B cell (primary cell): ENCODE measurements at regions not wholly inside any gene's neighbourhood (a gene's known extent, or its start where the extent isn't known, plus 50 kb on each side); places are given as distances from the start of the nearest gene placed in this dataset.

Experiments
- ATAC-seq: fragments of 200-7000 bp; cut with Tn5 transposase; one replicate; pipeline ENCODE4 v1.10.0; 2021; ENCODE audit warnings: low read depth, mild to moderate bottlenecking, moderate number of reproducible peaks, moderate library complexity
- CTCF ChIA-PET: fragments of 350-600 bp; sonication (Branson Sonifier 250); formaldehyde crosslinking; loops from one replicate; lab custom pipeline; 2021; ENCODE audit warnings: antibody characterized with exemption, inconsistent platforms; lab: Charles Lee
- POLR2A ChIA-PET: fragments of 350-600 bp; sonication (Branson Sonifier 250); formaldehyde crosslinking; loops from one replicate; lab custom pipeline; 2021; ENCODE audit warnings: antibody characterized with exemption; lab: Charles Lee
- DNase-seq: peaks from one replicate; pipeline ENCODE4 v3.0.0; 2013
- H2AFZ ChIP-seq: 2 replicates; pipeline ENCODE4 v1.6.1; 2012; ENCODE audit warnings: mild to moderate bottlenecking, low read depth, low read length; ENCODE audit not compliant: insufficient read depth, poor library complexity, severe bottlenecking
- H3K27ac ChIP-seq, 2 donors: 1 replicate in 1 of 2; 2 replicates in 1 of 2; pipeline ENCODE4 v1.5.1; 2012 to 2013; ENCODE audit warnings: low read length in 2 of 2, mild to moderate bottlenecking in 2 of 2, moderate library complexity in 1 of 2
- H3K27me3 ChIP-seq, 4 experiments: fragments of 200-600 bp in 1 of 4; sonication (generic) in 1 of 4; replicated peaks in 1 of 4; 1 replicate in 2 of 4; 2 replicates in 2 of 4; pipeline versions ENCODE4 v1.6.1 to v1.7.0; 2013 to 2016; ENCODE audit warnings: low read length in 3 of 4, mild to moderate bottlenecking in 2 of 4, mixed read lengths in 1 of 4, moderate library complexity in 1 of 4; ENCODE audit not compliant: insufficient read depth in 4 of 4, control insufficient read depth in 3 of 4; ENCODE audit errors: control extremely low read depth in 1 of 4
- H3K36me3 ChIP-seq, 2 experiments: replicated peaks in 1 of 2; 1 replicate in 1 of 2; 2 replicates in 1 of 2; pipeline versions ENCODE4 v1.6.1 to v1.7.1; 2013; ENCODE audit warnings: low read length in 1 of 2; ENCODE audit not compliant: insufficient read depth in 2 of 2, control insufficient read depth in 1 of 2; ENCODE audit errors: control extremely low read depth in 1 of 2, extremely low read depth in 1 of 2
- H3K4me1 ChIP-seq, 2 donors: fragments of 200-600 bp in 1 of 2; sonication (generic) in 1 of 2; 1 replicate in 1 of 2; 2 replicates in 1 of 2; pipeline versions ENCODE4 v1.5.1 to v1.6.1; 2013 to 2017; ENCODE audit warnings: low read length in 2 of 2; ENCODE audit not compliant: control insufficient read depth in 2 of 2, insufficient read depth in 2 of 2
- H3K4me2 ChIP-seq: replicated peaks from 2 replicates; pipeline ENCODE3; 2012; ENCODE audit warnings: mild to moderate bottlenecking, low read depth, low read length; ENCODE audit not compliant: poor library complexity, severe bottlenecking
- H3K4me3 ChIP-seq, 5 experiments: fragments of 200-600 bp in 1 of 5; sonication (generic) in 1 of 5; 1 replicate in 3 of 5; 2 replicates in 2 of 5; pipeline versions ENCODE4 v1.5.1 to v1.7.0; 2011 to 2016; ENCODE audit warnings: low read length in 4 of 5, mild to moderate bottlenecking in 4 of 5, low read depth in 2 of 5, control low read depth in 1 of 5, moderate library complexity in 1 of 5; ENCODE audit not compliant: insufficient read depth in 1 of 5; ENCODE audit errors: control extremely low read depth in 1 of 5, extremely low read depth in 1 of 5
- H3K79me2 ChIP-seq: fragments of 200-600 bp; sonication (generic); one replicate; pipeline ENCODE4 v1.6.0; 2016; ENCODE audit warnings: low read length; ENCODE audit not compliant: control insufficient read depth, insufficient read depth
- H3K9ac ChIP-seq: fragments of 200-600 bp; sonication (generic); 2 replicates; pipeline ENCODE4 v1.6.1; 2017; ENCODE audit warnings: mild to moderate bottlenecking, low read length, moderate library complexity
- H3K9me3 ChIP-seq, 3 donors: one replicate each; pipeline versions ENCODE4 v1.6.1 to v1.7.1; 2013; ENCODE audit warnings: low read length in 2 of 3; ENCODE audit not compliant: control insufficient read depth in 2 of 3, insufficient read depth in 1 of 3; ENCODE audit errors: control extremely low read depth in 1 of 3
- H4K20me1 ChIP-seq: 2 replicates; pipeline ENCODE4 v1.6.0; 2012; ENCODE audit warnings: mild to moderate bottlenecking, low read length; ENCODE audit not compliant: insufficient read depth, control insufficient read depth, poor library complexity, severe bottlenecking
- H3K27ac Mint-ChIP-seq: one replicate; pipeline ENCODE4 v1.8.0; 2021; ENCODE audit warnings: mixed read lengths
- H3K27me3 Mint-ChIP-seq: one replicate; pipeline ENCODE4 v1.8.0; 2021; ENCODE audit warnings: mixed read lengths
- H3K4me1 Mint-ChIP-seq: one replicate; pipeline ENCODE4 v1.8.0; 2021; ENCODE audit warnings: mixed read lengths
- H3K4me3 Mint-ChIP-seq: one replicate; pipeline ENCODE4 v1.8.0; 2021; ENCODE audit warnings: mixed read lengths
- H3K9me3 Mint-ChIP-seq: one replicate; pipeline ENCODE4 v1.8.0; 2022; ENCODE audit warnings: mixed read lengths; ENCODE audit not compliant: insufficient read depth
- EZH2 ChIP-seq: IDR thresholded peaks from 2 replicates; pipeline ENCODE4 v1.6.1; 2012; ENCODE audit warnings: borderline replicate concordance, low read depth, mild to moderate bottlenecking, moderate library complexity, low read length; ENCODE audit not compliant: insufficient read depth, poor library complexity, severe bottlenecking
- WGBS: methylation state at CpG from one replicate; pipeline ENCODE4 v1.1.5; 2013; ENCODE audit warnings: missing lambda C conversion rate; ENCODE audit not compliant: insufficient coverage; 5-methylcytosine and 5-hydroxymethylcytosine counted together
- intact Hi-C: fragments of 100-400 bp; cut with micrococcal nuclease; formaldehyde crosslinking; loops from one replicate; pipeline ENCODE4 v1.10.0; 2022
- TF ChIP-seq, protein P1 (sequence below): fragments of 200-600 bp; IDR thresholded peaks from one replicate; pipeline ENCODE4 v1.8.0; 2022; ENCODE audit warnings: antibody characterized with exemption, mild to moderate bottlenecking

DNA sequence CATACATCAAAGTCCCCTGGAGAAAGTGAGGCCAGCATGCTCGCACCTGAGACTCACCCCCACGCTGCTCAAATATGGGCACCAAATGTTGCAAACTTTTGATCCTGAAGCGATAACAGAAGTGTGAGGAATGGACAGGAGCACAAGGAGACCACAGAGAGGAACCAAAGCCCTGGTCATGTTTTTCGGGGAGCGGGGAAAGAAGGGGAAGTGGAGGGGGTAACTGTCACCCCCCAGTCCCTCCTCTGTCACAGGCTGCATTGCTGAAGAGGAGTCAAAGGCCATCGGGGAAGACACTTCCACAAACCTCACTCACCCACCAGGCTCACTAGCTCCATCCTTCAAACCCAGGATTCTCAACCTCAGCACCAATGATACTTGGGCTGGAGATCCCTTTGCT, 182.4 kb downstream of the UACA start:
- Histone ChIP-seq H3K4me1 (peaks cover 0 to 8% of the 10 kb centered on the region in 2 donors), H4K20me1 (no peaks in the 10 kb centered on the region), H3K9me3 (peaks cover 0 to 3% (median 0%) of the 10 kb centered on the region in 3 donors), H3K36me3 (no peaks in the 10 kb centered on the region), H3K27ac (no peak overlapping the region), H3K27me3 (peaks cover 0 to 41% (median 8%) of the 10 kb centered on the region in 4 experiments), H3K9ac (no peak overlapping the region), H3K4me2 (no peak overlapping the region), H2AFZ (no peak overlapping the region), H3K4me3 (no peak overlapping the region), H3K79me2 (no peaks in the 10 kb centered on the region)
- ATAC-seq = no peak
- H3K27me3 Mint-ChIP-seq = peaks cover 32% of the 10 kb centered on the region
- no peaks in the 10 kb centered on the region for H3K9me3 Mint-ChIP-seq
- ChIA-PET CTCF (no interaction called here), POLR2A (no interaction called here)
- intact Hi-C loops = loop anchor here (10.0 kb wide), 1 partner anchor 1106 kb away; no protein-coding TSS in a partner anchor
- 69% methylated on average over 4 of the region's 6 CpGs for WGBS
- DNase-seq = no peak
- no peak overlapping the region for H3K27ac Mint-ChIP-seq
- no peak overlapping the region for H3K4me3 Mint-ChIP-seq
- peaks cover 4% of the 10 kb centered on the region for H3K4me1 Mint-ChIP-seq
- TF ChIP-seq, protein P1, sequence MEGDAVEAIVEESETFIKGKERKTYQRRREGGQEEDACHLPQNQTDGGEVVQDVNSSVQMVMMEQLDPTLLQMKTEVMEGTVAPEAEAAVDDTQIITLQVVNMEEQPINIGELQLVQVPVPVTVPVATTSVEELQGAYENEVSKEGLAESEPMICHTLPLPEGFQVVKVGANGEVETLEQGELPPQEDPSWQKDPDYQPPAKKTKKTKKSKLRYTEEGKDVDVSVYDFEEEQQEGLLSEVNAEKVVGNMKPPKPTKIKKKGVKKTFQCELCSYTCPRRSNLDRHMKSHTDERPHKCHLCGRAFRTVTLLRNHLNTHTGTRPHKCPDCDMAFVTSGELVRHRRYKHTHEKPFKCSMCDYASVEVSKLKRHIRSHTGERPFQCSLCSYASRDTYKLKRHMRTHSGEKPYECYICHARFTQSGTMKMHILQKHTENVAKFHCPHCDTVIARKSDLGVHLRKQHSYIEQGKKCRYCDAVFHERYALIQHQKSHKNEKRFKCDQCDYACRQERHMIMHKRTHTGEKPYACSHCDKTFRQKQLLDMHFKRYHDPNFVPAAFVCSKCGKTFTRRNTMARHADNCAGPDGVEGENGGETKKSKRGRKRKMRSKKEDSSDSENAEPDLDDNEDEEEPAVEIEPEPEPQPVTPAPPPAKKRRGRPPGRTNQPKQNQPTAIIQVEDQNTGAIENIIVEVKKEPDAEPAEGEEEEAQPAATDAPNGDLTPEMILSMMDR = no peak
- no peak for TF ChIP-seq EZH2

- no peak for DNase-seq
- Histone ChIP-seq H3K4me3 (no peak overlapping the region), H4K20me1 (no peaks in the 10 kb centered on the region), H3K27ac (no peak overlapping the region), H2AFZ (no peak overlapping the region), H3K9me3 (peaks cover 0 to 3% (median 0%) of the 10 kb centered on the region in 3 donors), H3K9ac (no peak overlapping the region), H3K79me2 (no peaks in the 10 kb centered on the region), H3K4me1 (peaks cover 0 to 3% of the 10 kb centered on the region in 2 donors), H3K27me3 (peaks cover 0 to 36% (median 6%) of the 10 kb centered on the region in 4 experiments), H3K4me2 (no peak overlapping the region), H3K36me3 (no peaks in the 10 kb centered on the region)
- ATAC-seq = no peak
- no peak for TF ChIP-seq EZH2
- TF ChIP-seq, protein P1 = no peak
- POLR2A ChIA-PET = no interaction called here
- WGBS = 86% methylated on average over 9 of the region's 10 CpGs
- Mint-ChIP-seq H3K4me3 (no peak overlapping the region), H3K4me1 (no peaks in the 10 kb centered on the region), H3K9me3 (no peaks in the 10 kb centered on the region), H3K27ac (no peak overlapping the region), H3K27me3 (peaks cover 31% of the 10 kb centered on the region)
- CTCF ChIA-PET = no interaction called here
- intact Hi-C loops = loop anchor here (10.0 kb wide), 1 partner anchor 1105 kb away; no protein-coding TSS in a partner anchor
Observed at GRCh38 chr15:70580286-70580685, 183.1 kb downstream of the UACA start.
